H1 (cell line): ENCODE measurements at regions not wholly inside any gene's neighbourhood (a gene's known extent, or its start where the extent isn't known, plus 50 kb on each side); places are given as distances from the start of the nearest gene placed in this dataset.

Experiments
- BCL11A ChIP-seq, 2 experiments: IDR thresholded peaks; one replicate each; pipeline ENCODE4 v1.6.1; 2011; ENCODE audit warnings: low read depth in 2 of 2, low read length in 2 of 2, mild to moderate bottlenecking in 2 of 2
- BRCA1 ChIP-seq: IDR thresholded peaks from 2 replicates; pipeline ENCODE4 v1.6.1; 2012; ENCODE audit warnings: low read depth, low read length, improper control_type of control experiment
- CHD2 ChIP-seq: IDR thresholded peaks from 2 replicates; pipeline ENCODE4 v1.6.1; 2012; ENCODE audit warnings: low read length, improper control_type of control experiment
- CREB1 ChIP-seq: IDR thresholded peaks from 2 replicates; pipeline ENCODE4 v1.6.1; 2012; ENCODE audit warnings: inconsistent platforms
- FOSL1 ChIP-seq: IDR thresholded peaks from 2 replicates; pipeline ENCODE4 v1.6.1; 2011; ENCODE audit warnings: mild to moderate bottlenecking, low read depth, low read length, moderate library complexity; ENCODE audit not compliant: insufficient read depth
- HDAC2 ChIP-seq, 2 experiments: fragments of 300-600 bp in 1 of 2; sonication (generic) in 1 of 2; IDR thresholded peaks; 2 replicates each; pipeline ENCODE4 v1.6.1; 2011 to 2012; ENCODE audit warnings: low read depth in 2 of 2, low read length in 2 of 2, mild to moderate bottlenecking in 2 of 2, moderate library complexity in 2 of 2, borderline replicate concordance in 1 of 2, inconsistent platforms in 1 of 2
- HDAC6 ChIP-seq: IDR thresholded peaks from one replicate; pipeline ENCODE4 v1.7.1; 2012; ENCODE audit warnings: low read depth, mild to moderate bottlenecking, inconsistent platforms, low read length, moderate library complexity
- RFX5 ChIP-seq: IDR thresholded peaks from 2 replicates; pipeline ENCODE4 v1.6.1; 2011; ENCODE audit warnings: low read depth, low read length, improper control_type of control experiment, borderline replicate concordance
- TAF1 ChIP-seq: IDR thresholded peaks from 2 replicates; pipeline ENCODE4 v1.6.1; 2011; ENCODE audit warnings: mild to moderate bottlenecking, low read depth, low read length
- TF ChIP-seq, protein P1 (sequence below): fragments of 300-600 bp; sonication (generic); IDR thresholded peaks from 2 replicates; pipeline ENCODE4 v1.7.1; 2012; ENCODE audit warnings: low read length, moderate library complexity, mild to moderate bottlenecking, inconsistent platforms; ENCODE audit not compliant: insufficient replicate concordance
- TF ChIP-seq, protein P2 (sequence below): IDR thresholded peaks from 2 replicates; pipeline ENCODE4 v1.6.1; 2012; ENCODE audit warnings: inconsistent platforms

DNA sequence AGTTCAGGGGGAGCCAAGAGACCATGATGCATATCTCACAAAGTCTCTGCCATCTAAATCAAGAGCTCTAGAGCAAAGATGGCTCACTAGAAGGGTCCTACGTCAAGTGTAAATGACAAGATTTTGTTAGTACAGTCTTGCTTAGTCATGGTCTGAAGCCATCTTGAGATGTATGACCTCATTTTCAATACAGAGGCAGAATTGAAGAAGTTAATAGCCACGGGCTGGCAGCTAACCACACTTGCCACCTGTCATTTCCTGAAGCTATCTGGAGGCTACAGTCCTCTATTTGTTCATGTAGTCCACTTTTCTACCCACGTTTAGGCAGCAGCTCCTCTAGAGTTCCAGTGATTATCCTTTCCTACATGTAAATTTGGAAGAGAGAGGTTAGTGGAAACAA, 231.7 kb upstream of the CDH12 start (continued):
- TF ChIP-seq, protein P1, sequence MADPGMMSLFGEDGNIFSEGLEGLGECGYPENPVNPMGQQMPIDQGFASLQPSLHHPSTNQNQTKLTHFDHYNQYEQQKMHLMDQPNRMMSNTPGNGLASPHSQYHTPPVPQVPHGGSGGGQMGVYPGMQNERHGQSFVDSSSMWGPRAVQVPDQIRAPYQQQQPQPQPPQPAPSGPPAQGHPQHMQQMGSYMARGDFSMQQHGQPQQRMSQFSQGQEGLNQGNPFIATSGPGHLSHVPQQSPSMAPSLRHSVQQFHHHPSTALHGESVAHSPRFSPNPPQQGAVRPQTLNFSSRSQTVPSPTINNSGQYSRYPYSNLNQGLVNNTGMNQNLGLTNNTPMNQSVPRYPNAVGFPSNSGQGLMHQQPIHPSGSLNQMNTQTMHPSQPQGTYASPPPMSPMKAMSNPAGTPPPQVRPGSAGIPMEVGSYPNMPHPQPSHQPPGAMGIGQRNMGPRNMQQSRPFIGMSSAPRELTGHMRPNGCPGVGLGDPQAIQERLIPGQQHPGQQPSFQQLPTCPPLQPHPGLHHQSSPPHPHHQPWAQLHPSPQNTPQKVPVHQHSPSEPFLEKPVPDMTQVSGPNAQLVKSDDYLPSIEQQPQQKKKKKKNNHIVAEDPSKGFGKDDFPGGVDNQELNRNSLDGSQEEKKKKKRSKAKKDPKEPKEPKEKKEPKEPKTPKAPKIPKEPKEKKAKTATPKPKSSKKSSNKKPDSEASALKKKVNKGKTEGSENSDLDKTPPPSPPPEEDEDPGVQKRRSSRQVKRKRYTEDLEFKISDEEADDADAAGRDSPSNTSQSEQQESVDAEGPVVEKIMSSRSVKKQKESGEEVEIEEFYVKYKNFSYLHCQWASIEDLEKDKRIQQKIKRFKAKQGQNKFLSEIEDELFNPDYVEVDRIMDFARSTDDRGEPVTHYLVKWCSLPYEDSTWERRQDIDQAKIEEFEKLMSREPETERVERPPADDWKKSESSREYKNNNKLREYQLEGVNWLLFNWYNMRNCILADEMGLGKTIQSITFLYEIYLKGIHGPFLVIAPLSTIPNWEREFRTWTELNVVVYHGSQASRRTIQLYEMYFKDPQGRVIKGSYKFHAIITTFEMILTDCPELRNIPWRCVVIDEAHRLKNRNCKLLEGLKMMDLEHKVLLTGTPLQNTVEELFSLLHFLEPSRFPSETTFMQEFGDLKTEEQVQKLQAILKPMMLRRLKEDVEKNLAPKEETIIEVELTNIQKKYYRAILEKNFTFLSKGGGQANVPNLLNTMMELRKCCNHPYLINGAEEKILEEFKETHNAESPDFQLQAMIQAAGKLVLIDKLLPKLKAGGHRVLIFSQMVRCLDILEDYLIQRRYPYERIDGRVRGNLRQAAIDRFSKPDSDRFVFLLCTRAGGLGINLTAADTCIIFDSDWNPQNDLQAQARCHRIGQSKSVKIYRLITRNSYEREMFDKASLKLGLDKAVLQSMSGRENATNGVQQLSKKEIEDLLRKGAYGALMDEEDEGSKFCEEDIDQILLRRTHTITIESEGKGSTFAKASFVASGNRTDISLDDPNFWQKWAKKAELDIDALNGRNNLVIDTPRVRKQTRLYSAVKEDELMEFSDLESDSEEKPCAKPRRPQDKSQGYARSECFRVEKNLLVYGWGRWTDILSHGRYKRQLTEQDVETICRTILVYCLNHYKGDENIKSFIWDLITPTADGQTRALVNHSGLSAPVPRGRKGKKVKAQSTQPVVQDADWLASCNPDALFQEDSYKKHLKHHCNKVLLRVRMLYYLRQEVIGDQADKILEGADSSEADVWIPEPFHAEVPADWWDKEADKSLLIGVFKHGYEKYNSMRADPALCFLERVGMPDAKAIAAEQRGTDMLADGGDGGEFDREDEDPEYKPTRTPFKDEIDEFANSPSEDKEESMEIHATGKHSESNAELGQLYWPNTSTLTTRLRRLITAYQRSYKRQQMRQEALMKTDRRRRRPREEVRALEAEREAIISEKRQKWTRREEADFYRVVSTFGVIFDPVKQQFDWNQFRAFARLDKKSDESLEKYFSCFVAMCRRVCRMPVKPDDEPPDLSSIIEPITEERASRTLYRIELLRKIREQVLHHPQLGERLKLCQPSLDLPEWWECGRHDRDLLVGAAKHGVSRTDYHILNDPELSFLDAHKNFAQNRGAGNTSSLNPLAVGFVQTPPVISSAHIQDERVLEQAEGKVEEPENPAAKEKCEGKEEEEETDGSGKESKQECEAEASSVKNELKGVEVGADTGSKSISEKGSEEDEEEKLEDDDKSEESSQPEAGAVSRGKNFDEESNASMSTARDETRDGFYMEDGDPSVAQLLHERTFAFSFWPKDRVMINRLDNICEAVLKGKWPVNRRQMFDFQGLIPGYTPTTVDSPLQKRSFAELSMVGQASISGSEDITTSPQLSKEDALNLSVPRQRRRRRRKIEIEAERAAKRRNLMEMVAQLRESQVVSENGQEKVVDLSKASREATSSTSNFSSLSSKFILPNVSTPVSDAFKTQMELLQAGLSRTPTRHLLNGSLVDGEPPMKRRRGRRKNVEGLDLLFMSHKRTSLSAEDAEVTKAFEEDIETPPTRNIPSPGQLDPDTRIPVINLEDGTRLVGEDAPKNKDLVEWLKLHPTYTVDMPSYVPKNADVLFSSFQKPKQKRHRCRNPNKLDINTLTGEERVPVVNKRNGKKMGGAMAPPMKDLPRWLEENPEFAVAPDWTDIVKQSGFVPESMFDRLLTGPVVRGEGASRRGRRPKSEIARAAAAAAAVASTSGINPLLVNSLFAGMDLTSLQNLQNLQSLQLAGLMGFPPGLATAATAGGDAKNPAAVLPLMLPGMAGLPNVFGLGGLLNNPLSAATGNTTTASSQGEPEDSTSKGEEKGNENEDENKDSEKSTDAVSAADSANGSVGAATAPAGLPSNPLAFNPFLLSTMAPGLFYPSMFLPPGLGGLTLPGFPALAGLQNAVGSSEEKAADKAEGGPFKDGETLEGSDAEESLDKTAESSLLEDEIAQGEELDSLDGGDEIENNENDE: no peak
- TF ChIP-seq BRCA1: no peak
- no peak for TF ChIP-seq HDAC2 (IDR thresholded peaks at IDR 0.05; ENCODE audit: borderline replicate concordance in 1 of 2, low read depth in 2 of 2, low read length in 2 of 2)
- no peak for TF ChIP-seq RFX5
- no peak for TF ChIP-seq TAF1
- TF ChIP-seq, protein P2, sequence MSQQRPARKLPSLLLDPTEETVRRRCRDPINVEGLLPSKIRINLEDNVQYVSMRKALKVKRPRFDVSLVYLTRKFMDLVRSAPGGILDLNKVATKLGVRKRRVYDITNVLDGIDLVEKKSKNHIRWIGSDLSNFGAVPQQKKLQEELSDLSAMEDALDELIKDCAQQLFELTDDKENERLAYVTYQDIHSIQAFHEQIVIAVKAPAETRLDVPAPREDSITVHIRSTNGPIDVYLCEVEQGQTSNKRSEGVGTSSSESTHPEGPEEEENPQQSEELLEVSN: no peak
- TF ChIP-seq CHD2: no peak
- no peak for TF ChIP-seq FOSL1
- TF ChIP-seq CREB1: no peak
- no peak for TF ChIP-seq HDAC6
- no peak for TF ChIP-seq BCL11A (IDR thresholded peaks at IDR 0.05; ENCODE audit: low read depth in 2 of 2, low read length in 2 of 2)
